ENCODE measurements at regions not wholly inside any gene's neighbourhood (a gene's known extent, or its start where the extent isn't known, plus 50 kb on each side); places are given as distances from the start of the nearest gene placed in this dataset.

DNA sequence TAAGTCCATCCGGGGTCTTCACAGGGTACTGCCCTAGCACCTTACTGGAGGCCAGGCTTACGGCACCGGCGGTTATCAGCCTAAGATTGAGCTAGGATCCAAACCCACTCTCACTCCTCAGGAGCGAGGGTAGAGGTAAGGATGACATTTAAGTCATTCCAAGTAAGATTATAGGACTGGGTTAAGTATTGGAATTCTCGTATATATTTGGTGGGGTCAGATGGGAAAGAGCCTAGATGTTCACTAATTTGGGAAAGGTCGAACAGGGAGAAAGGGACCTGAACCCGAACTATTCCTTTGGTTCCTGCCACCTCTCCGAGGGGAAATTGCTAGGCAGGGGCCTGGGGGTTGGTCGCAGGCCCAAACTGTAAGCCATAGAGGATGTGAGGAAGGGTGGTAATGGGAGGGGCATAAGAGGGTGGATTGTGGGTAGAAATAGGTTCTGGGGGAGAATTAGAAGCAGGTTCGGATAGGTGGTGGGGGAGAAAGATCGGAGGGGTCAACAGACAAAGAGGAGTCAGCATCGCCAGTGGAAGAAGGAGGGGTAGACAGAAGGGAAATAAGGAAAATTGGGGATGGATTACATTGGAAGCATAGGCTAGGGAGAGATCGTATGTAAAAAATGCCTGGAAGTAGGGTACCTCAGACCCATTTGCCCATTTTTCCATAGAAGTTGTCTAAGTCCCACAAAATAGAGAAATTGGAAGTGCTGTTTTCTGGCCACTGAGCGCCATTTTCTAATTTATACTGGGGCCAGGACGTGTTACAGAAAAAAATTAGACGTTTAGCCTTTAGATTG is 747.1 kb upstream of the ADGRB3 start:
- ChIA-PET CTCF (no interaction called here), POLR2A (no interaction called here)
- no peak overlapping the region for H3K4me3 Mint-ChIP-seq
- H3K9me3 Mint-ChIP-seq = peaks cover 8% of the 10 kb centered on the region
- ATAC-seq (ENCODE audit: low read depth) = no peak
- no peaks in the 10 kb centered on the region for H3K27me3 Mint-ChIP-seq
- no peaks in the 10 kb centered on the region for H3K36me3 Mint-ChIP-seq (ENCODE audit: low read depth)
- no peak for DNase-seq
- H3K4me1 Mint-ChIP-seq = no peaks in the 10 kb centered on the region
- no peak overlapping the region for H3K27ac Mint-ChIP-seq
- TF ChIP-seq CTCF (IDR thresholded peaks at IDR 0.05) = no peak
- intact Hi-C loops (cut with micrococcal nuclease) = no loop called here

GRCh38 chr6:67887419-67887746 is 747.7 kb upstream of the ADGRB3 start:
- intact Hi-C loops (cut with micrococcal nuclease) = no loop called here
- H3K9me3 Mint-ChIP-seq = peaks cover 8% of the 10 kb centered on the region
- no peaks in the 10 kb centered on the region for H3K27me3 Mint-ChIP-seq
- no peak overlapping the region for H3K27ac Mint-ChIP-seq
- DNase-seq (no peak), ATAC-seq (ENCODE audit: low read depth) (no peak)
- no peak for TF ChIP-seq CTCF (IDR thresholded peaks at IDR 0.05)
- H3K4me1 Mint-ChIP-seq = no peaks in the 10 kb centered on the region
- H3K4me3 Mint-ChIP-seq = no peak overlapping the region
- CTCF ChIA-PET = no interaction called here
- POLR2A ChIA-PET = no interaction called here
- H3K36me3 Mint-ChIP-seq (ENCODE audit: low read depth) = no peaks in the 10 kb centered on the region

- no peak for TF ChIP-seq CTCF (IDR thresholded peaks at IDR 0.05)
- CTCF ChIA-PET = no interaction called here
- intact Hi-C loops (cut with micrococcal nuclease) = no loop called here
- ATAC-seq (ENCODE audit: low read depth) (no peak), DNase-seq (no peak)
- H3K4me1 Mint-ChIP-seq = no peaks in the 10 kb centered on the region
- H3K36me3 Mint-ChIP-seq (ENCODE audit: low read depth) = no peaks in the 10 kb centered on the region
- no peak overlapping the region for H3K27ac Mint-ChIP-seq
- POLR2A ChIA-PET = no interaction called here
- peaks cover 8% of the 10 kb centered on the region for H3K9me3 Mint-ChIP-seq
- H3K4me3 Mint-ChIP-seq = no peak overlapping the region
- no peaks in the 10 kb centered on the region for H3K27me3 Mint-ChIP-seq
Observed at GRCh38 chr6:67886840-67887292, 748.2 kb upstream of the ADGRB3 start.

GRCh38 chr6:67886036-67886707 is 748.9 kb upstream of the ADGRB3 start:
- Mint-ChIP-seq H3K9me3 (peaks cover 5% of the 10 kb centered on the region), H3K4me1 (no peaks in the 10 kb centered on the region), H3K27ac (no peak overlapping the region), H3K27me3 (no peaks in the 10 kb centered on the region), H3K36me3 (ENCODE audit: low read depth) (no peaks in the 10 kb centered on the region), H3K4me3 (no peak overlapping the region)
- no peak for DNase-seq
- no peak for ATAC-seq (ENCODE audit: low read depth)
- ChIA-PET CTCF (no interaction called here), POLR2A (no interaction called here)
- TF ChIP-seq CTCF (IDR thresholded peaks at IDR 0.05) = no peak
- intact Hi-C loops (cut with micrococcal nuclease) = no loop called here

GRCh38 chr6:67885081-67886033 is 749.7 kb upstream of the ADGRB3 start:
- intact Hi-C loops (cut with micrococcal nuclease) = no loop called here
- H3K27ac Mint-ChIP-seq = no peak overlapping the region
- H3K4me1 Mint-ChIP-seq = no peaks in the 10 kb centered on the region
- no peaks in the 10 kb centered on the region for H3K36me3 Mint-ChIP-seq (ENCODE audit: low read depth)
- no peak overlapping the region for H3K4me3 Mint-ChIP-seq
- H3K9me3 Mint-ChIP-seq = peaks cover 5% of the 10 kb centered on the region
- CTCF ChIA-PET = no interaction called here
- TF ChIP-seq CTCF (IDR thresholded peaks at IDR 0.05) = no peak
- H3K27me3 Mint-ChIP-seq = no peaks in the 10 kb centered on the region
- POLR2A ChIA-PET = no interaction called here
- ATAC-seq (ENCODE audit: low read depth) (no peak), DNase-seq (no peak)

Data from activated B cell treated with CpG ODN at 0.5 μM for 24 hours (primary cell).